H1 (cell line): ENCODE measurements at regions not wholly inside any gene's neighbourhood (a gene's known extent, or its start where the extent isn't known, plus 50 kb on each side); places are given as distances from the start of the nearest gene placed in this dataset.

Experiments
- CTCF ChIA-PET: fragments of 300-600 bp; sonication (Branson Sonifier 250); formaldehyde crosslinking; loops from one replicate; lab custom pipeline; 2021; ENCODE audit not compliant: partially characterized antibody; lab: Charles Lee
- POLR2A ChIA-PET: fragments of 300-600 bp; sonication (Branson Sonifier 250); formaldehyde crosslinking; loops from one replicate; lab custom pipeline; 2021; ENCODE audit warnings: inconsistent platforms; ENCODE audit not compliant: partially characterized antibody; lab: Charles Lee
- DNase-seq, 2 experiments: peaks; one replicate each; pipeline versions ENCODE4 v3.0.0 to v3.0.0-alpha.2; 2010 to 2022; ENCODE audit warnings: low spot score in 2 of 2, low read depth in 1 of 2, mixed read lengths in 1 of 2
- FAIRE-seq: peaks from 2 replicates; lab custom pipeline; 2011; peaks lifted over from hg19 to GRCh38; lab: Jason Lieb, UNC
- H2AFZ ChIP-seq: 2 replicates; pipeline ENCODE4 v1.8.1; 2012; ENCODE audit warnings: low read length, inconsistent platforms
- H2AK5ac ChIP-seq: 2 replicates; pipeline ENCODE4 v1.6.1; 2013; ENCODE audit warnings: low read depth, low read length
- H2BK120ac ChIP-seq: replicated peaks from 2 replicates; pipeline ENCODE3; 2013; ENCODE audit warnings: low read depth, low read length, inconsistent platforms
- H2BK12ac ChIP-seq: 2 replicates; pipeline ENCODE4 v1.6.1; 2013; ENCODE audit warnings: low read depth, low read length
- H2BK15ac ChIP-seq: 2 replicates; pipeline ENCODE4 v1.6.1; 2013; ENCODE audit warnings: low read length
- H2BK20ac ChIP-seq: 2 replicates; pipeline ENCODE4 v1.6.1; 2013; ENCODE audit warnings: low read length
- H2BK5ac ChIP-seq: 2 replicates; pipeline ENCODE4 v1.6.1; 2013; ENCODE audit warnings: low read depth, low read length
- H3K14ac ChIP-seq: 2 replicates; pipeline ENCODE4 v1.6.1; 2013; ENCODE audit warnings: inconsistent platforms; ENCODE audit not compliant: insufficient read length
- H3K18ac ChIP-seq: 2 replicates; pipeline ENCODE4 v1.6.1; 2013; ENCODE audit warnings: low read length; ENCODE audit errors: extremely low read depth
- H3K23ac ChIP-seq: 2 replicates; pipeline ENCODE4 v1.6.1; 2013; ENCODE audit warnings: inconsistent platforms; ENCODE audit not compliant: insufficient read length
- H3K23me2 ChIP-seq: 2 replicates; pipeline ENCODE4 v1.6.1; 2013; ENCODE audit warnings: low read depth, low read length
- H3K27ac ChIP-seq: 2 replicates; pipeline ENCODE4 v1.6.1; 2011; ENCODE audit warnings: low read depth, low read length, inconsistent platforms
- H3K27me3 ChIP-seq, 4 experiments: replicated peaks in 1 of 4; 1 replicate in 1 of 4; 2 replicates in 3 of 4; pipeline versions ENCODE4 v1.6.1 to v1.8.1; 2011 to 2013; ENCODE audit warnings: low read length in 3 of 4, mild to moderate bottlenecking in 3 of 4, inconsistent platforms in 2 of 4, mixed read lengths in 2 of 4, moderate library complexity in 1 of 4; ENCODE audit not compliant: control insufficient read depth in 3 of 4, insufficient read depth in 3 of 4; ENCODE audit errors: extremely low read depth in 1 of 4
- H3K36me3 ChIP-seq, 4 experiments: 2 replicates each; pipeline versions ENCODE4 v1.6.1 to v1.8.1; 2011 to 2013; ENCODE audit warnings: mild to moderate bottlenecking in 4 of 4, low read length in 3 of 4, moderate library complexity in 2 of 4, control low read depth in 1 of 4, inconsistent platforms in 1 of 4; ENCODE audit not compliant: insufficient read depth in 4 of 4, control insufficient read depth in 2 of 4
- H3K4ac ChIP-seq: replicated peaks from 2 replicates; pipeline ENCODE3; 2013; ENCODE audit warnings: low read length, low read depth, mixed read lengths, inconsistent platforms; ENCODE audit not compliant: insufficient read length
- H3K4me1 ChIP-seq, 4 experiments: replicated peaks in 1 of 4; 1 replicate in 1 of 4; 2 replicates in 3 of 4; pipeline versions ENCODE4 v1.6.1 to v1.8.1; 2011 to 2013; ENCODE audit warnings: low read length in 3 of 4, inconsistent platforms in 2 of 4, mixed read lengths in 1 of 4; ENCODE audit not compliant: insufficient read depth in 4 of 4, control insufficient read depth in 3 of 4
- H3K4me2 ChIP-seq, 2 experiments: 2 replicates each; pipeline versions ENCODE4 v1.6.1 to v1.8.1; 2011 to 2013; ENCODE audit warnings: low read depth in 2 of 2, low read length in 2 of 2, control low read depth in 1 of 2, inconsistent platforms in 1 of 2, mild to moderate bottlenecking in 1 of 2; ENCODE audit not compliant: insufficient read depth in 1 of 2
- H3K4me3 ChIP-seq, 4 experiments: fragments of 200-600, 300-600 bp in 1 of 4; sonication (generic), shearing (Covaris generic), sonication (Bioruptor Twin) in 1 of 4; 2 replicates each; pipeline versions ENCODE4 v1.5.1 to v1.8.1; 2011 to 2016; ENCODE audit warnings: low read length in 4 of 4, low read depth in 3 of 4, control low read depth in 2 of 4, inconsistent platforms in 2 of 4, mild to moderate bottlenecking in 2 of 4, mixed read lengths in 1 of 4, moderate library complexity in 1 of 4; ENCODE audit not compliant: insufficient read depth in 2 of 4; ENCODE audit errors: extremely low read depth in 1 of 4
- H3K56ac ChIP-seq: replicated peaks from 2 replicates; pipeline ENCODE3; 2013; ENCODE audit warnings: low read depth, mild to moderate bottlenecking, mixed read lengths, low read length, inconsistent platforms; ENCODE audit not compliant: insufficient read length
- H3K79me1 ChIP-seq: 2 replicates; pipeline ENCODE4 v1.6.1; 2013; ENCODE audit warnings: low read depth, low read length, control low read depth
- H3K79me2 ChIP-seq, 2 experiments: 2 replicates each; pipeline versions ENCODE4 v1.6.1 to v1.8.1; 2012 to 2013; ENCODE audit warnings: low read length in 2 of 2, mild to moderate bottlenecking in 2 of 2, inconsistent platforms in 1 of 2; ENCODE audit not compliant: insufficient read depth in 2 of 2, control insufficient read depth in 1 of 2
- H3K9ac ChIP-seq, 4 experiments: replicated peaks in 1 of 4; 1 replicate in 1 of 4; 2 replicates in 3 of 4; pipeline versions ENCODE4 v1.6.1 to v1.8.1; 2011 to 2013; ENCODE audit warnings: low read depth in 3 of 4, low read length in 3 of 4, control low read depth in 2 of 4, mild to moderate bottlenecking in 2 of 4, moderate library complexity in 2 of 4, inconsistent platforms in 1 of 4; ENCODE audit errors: extremely low read depth in 1 of 4
- H3K9me3 ChIP-seq, 2 experiments: 2 replicates each; pipeline versions ENCODE4 v1.6.1 to v1.8.1; 2012 to 2013; ENCODE audit warnings: mild to moderate bottlenecking in 2 of 2, moderate library complexity in 2 of 2, control low read depth in 1 of 2, inconsistent platforms in 1 of 2, low read depth in 1 of 2, low read length in 1 of 2, mixed read lengths in 1 of 2; ENCODE audit not compliant: insufficient read depth in 2 of 2
- H4K20me1 ChIP-seq, 2 experiments: replicated peaks in 1 of 2; 2 replicates each; pipeline versions ENCODE3 to v1.8.1; 2011 to 2013; ENCODE audit warnings: inconsistent platforms in 2 of 2, low read length in 2 of 2, mild to moderate bottlenecking in 1 of 2; ENCODE audit not compliant: insufficient read depth in 2 of 2, control insufficient read depth in 1 of 2
- H4K5ac ChIP-seq: 2 replicates; pipeline ENCODE4 v1.6.1; 2013; ENCODE audit warnings: low read length, low read depth, mixed read lengths, inconsistent platforms; ENCODE audit not compliant: insufficient read length
- H4K8ac ChIP-seq: 2 replicates; pipeline ENCODE4 v1.8.0; 2013; ENCODE audit warnings: mild to moderate bottlenecking, moderate library complexity, low read length, inconsistent platforms; ENCODE audit not compliant: insufficient read depth; ENCODE audit errors: extremely low read depth
- H4K91ac ChIP-seq: replicated peaks from 2 replicates; pipeline ENCODE3; 2013; ENCODE audit warnings: low read length, mixed read lengths, inconsistent platforms; ENCODE audit not compliant: insufficient read length
- ASH2L ChIP-seq: fragments of 200-600, 300-600 bp; sonication (generic); IDR thresholded peaks from one replicate; pipeline ENCODE4 v1.7.1; 2017; ENCODE audit warnings: low read length
- E2F6 ChIP-seq: IDR thresholded peaks from 2 replicates; pipeline ENCODE4 v1.6.1; 2012; ENCODE audit warnings: inconsistent platforms
- JUND ChIP-seq: IDR thresholded peaks from 2 replicates; pipeline ENCODE4 v1.6.1; 2011; ENCODE audit warnings: mild to moderate bottlenecking, improper control_type of control experiment, low read length
- POLR2AphosphoS5 ChIP-seq: IDR thresholded peaks from 2 replicates; pipeline ENCODE4 v1.6.1; 2011; ENCODE audit warnings: low read depth, low read length
- RAD21 ChIP-seq, 2 experiments: IDR thresholded peaks in 1 of 2; conservative IDR thresholded peaks in 1 of 2; 2 replicates each; pipeline ENCODE4 v1.6.1; 2011; ENCODE audit warnings: low read depth in 2 of 2, low read length in 2 of 2, improper control_type of control experiment in 1 of 2, inconsistent platforms in 1 of 2, mild to moderate bottlenecking in 1 of 2, moderate library complexity in 1 of 2
- WGBS, 2 experiments: shearing (Covaris generic) in 1 of 2; methylation state at CpG; one replicate each; pipeline versions ENCODE4 v1.1.6 to v1.1.7; 2013 to 2015; ENCODE audit warnings: low lambda C conversion rate in 2 of 2, mixed read lengths in 2 of 2, inconsistent platforms in 1 of 2, low coverage in 1 of 2, missing lambda C conversion rate in 1 of 2; ENCODE audit not compliant: insufficient replicate concordance in 2 of 2, insufficient coverage in 1 of 2, insufficient read length in 1 of 2; ENCODE audit errors: extremely low coverage in 1 of 2, missing lambda C conversion rate in 1 of 2; 5-methylcytosine and 5-hydroxymethylcytosine counted together

- no peak overlapping the region for H2BK15ac ChIP-seq
- CTCF ChIA-PET, result no interaction called here
- H2BK20ac ChIP-seq, result no peak overlapping the region
- no peak overlapping the region for H2BK5ac ChIP-seq
- H4K5ac ChIP-seq, result no peak overlapping the region
- DNase-seq (no peak), FAIRE-seq (no peak)
- no peak overlapping the region for H3K56ac ChIP-seq
- no peak overlapping the region for H3K27ac ChIP-seq
- H3K36me3 ChIP-seq, result no peaks in the 10 kb centered on the region
- no peak overlapping the region for H3K4me2 ChIP-seq
- no peak overlapping the region for H4K8ac ChIP-seq
- no peak overlapping the region for H3K18ac ChIP-seq
- no peak overlapping the region for H2AK5ac ChIP-seq
- WGBS, 2 experiments, result 91% methylated on average over 2 of the region's 2 CpGs; no CpG with 5 or more reads in 1 of the 2 experiments
- H3K79me2 ChIP-seq, result no peaks in the 10 kb centered on the region
- POLR2A ChIA-PET, result no interaction called here
- no peak overlapping the region for H3K14ac ChIP-seq
- no peak overlapping the region for H3K4me3 ChIP-seq
- H4K20me1 ChIP-seq, result no peaks in the 10 kb centered on the region
- no peak overlapping the region for H2BK120ac ChIP-seq
- no peaks in the 10 kb centered on the region for H3K79me1 ChIP-seq
- H3K9me3 ChIP-seq, result no peaks in the 10 kb centered on the region
- H3K27me3 ChIP-seq, result no peaks in the 10 kb centered on the region
- H3K23ac ChIP-seq, result no peak overlapping the region
- no peaks in the 10 kb centered on the region for H3K23me2 ChIP-seq
- H3K9ac ChIP-seq, result no peak overlapping the region
- H3K4me1 ChIP-seq, result no peaks in the 10 kb centered on the region
- H2AFZ ChIP-seq, result no peak overlapping the region
- no peak overlapping the region for H2BK12ac ChIP-seq
- H4K91ac ChIP-seq, result no peak overlapping the region
- H3K4ac ChIP-seq, result no peak overlapping the region
- TF ChIP-seq ASH2L (no peak), E2F6 (no peak), RAD21 (IDR thresholded peaks at IDR 0.05 in 1 of 2, conservative IDR thresholded peaks at IDR 0.05 in 1 of 2; ENCODE audit: low read depth in 2 of 2, low read length in 2 of 2) (no peak), JUND (no peak), POLR2AphosphoS5 (no peak)
These were observed 254.8 kb upstream of the EOMES start for GRCh38 chr3:27976933-27977332.
